ENCODE measurements at regions not wholly inside any gene's neighbourhood (a gene's known extent, or its start where the extent isn't known, plus 50 kb on each side); places are given as distances from the start of the nearest gene placed in this dataset.

GRCh38 chr14:76669770-76670169 lies 91.5 kb upstream of the VASH1 start:
- no peak for DNase-seq

DNA sequence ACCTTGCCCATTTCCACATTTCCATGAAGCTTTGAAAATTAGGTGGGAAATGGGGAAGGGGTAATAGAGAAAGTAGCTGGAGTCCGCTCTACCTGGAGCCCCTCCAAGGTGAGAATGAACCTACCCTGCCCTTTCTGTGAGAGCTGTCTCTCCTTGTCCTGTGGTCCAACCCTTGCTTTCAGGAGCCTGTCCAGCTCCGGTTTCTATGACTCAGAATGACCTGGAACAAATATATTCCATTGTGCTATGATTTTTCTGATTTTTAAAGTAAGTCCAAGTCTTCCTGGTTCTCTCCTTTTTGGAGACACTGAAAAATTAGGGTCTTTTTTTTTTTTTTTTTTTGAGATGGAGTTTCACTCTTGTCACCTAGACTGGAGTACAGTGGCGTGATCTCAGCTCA lies 89.1 kb upstream of the VASH1 start:
- DNase-seq = no peak

GRCh38 chr14:76673261-76673660 lies 88.0 kb upstream of the VASH1 start:
- DNase-seq = no peak

DNA sequence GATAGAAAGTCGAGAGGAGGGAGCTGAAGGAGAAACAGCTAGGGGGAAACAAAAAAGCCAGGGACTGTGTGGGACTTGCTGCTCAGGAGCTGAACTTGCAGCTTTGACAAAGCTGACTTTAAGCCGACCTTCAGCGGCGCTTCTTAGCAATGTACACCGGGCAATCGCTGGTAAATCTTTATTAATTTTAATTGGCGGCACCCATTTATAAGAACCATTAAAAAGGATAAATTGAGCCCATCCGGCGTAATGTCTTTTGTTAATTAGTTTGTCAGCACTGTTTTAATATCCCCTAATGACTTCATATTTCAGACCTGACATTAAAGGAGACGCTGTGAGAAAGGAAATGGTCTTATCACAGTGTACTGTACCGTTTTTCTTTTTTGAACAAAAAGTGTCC lies 86.2 kb upstream of the VASH1 start:
- no peak for DNase-seq

DNA sequence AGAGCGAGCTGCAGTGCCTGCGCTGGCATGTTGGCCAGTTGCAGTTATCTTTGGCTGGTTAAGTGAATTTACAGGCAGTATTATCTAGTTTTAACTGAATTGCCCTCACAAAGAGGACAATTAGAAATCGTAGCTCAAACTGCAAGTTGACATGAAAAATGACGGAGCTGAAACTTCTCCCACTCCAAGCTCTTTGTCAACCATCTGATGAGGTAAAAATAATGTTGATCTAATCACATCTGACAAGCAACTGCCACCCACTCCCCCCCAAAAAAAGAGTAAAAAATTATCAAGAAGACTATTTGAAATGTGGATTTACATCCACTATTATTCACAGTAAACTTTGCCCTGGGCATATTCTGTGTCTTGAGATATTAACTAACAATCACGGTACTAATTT lies 84.7 kb upstream of the VASH1 start:
- DNase-seq = no peak

DNA sequence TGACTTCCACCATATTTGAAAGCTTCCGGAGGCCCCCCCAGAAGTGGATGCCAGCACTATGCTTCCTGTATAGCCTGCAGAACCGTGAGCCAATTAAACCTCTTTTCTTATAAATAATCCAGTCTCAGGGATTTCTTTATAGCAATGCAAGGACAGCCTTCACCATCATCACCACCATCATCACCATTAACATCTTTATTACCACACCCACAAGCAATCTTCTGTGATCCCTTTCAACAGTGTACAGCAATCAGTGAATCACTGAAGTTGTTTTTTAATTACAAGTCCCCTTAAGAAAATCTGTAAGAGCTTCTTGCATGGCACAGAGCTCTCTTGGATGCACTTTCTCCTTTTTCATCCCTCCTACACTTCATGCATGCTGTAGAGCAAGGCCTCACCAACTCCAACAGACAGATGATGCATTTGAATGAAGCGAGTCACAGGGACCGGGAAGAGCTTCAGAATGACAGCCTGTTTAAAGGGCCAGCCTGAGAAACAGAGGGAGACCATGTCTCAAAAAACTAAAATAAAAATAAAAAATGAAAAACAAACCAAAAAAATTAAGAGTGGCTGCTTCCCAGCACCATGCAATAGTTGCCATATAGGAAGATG lies 83.6 kb upstream of the VASH1 start:
- no peak for DNase-seq

DNA sequence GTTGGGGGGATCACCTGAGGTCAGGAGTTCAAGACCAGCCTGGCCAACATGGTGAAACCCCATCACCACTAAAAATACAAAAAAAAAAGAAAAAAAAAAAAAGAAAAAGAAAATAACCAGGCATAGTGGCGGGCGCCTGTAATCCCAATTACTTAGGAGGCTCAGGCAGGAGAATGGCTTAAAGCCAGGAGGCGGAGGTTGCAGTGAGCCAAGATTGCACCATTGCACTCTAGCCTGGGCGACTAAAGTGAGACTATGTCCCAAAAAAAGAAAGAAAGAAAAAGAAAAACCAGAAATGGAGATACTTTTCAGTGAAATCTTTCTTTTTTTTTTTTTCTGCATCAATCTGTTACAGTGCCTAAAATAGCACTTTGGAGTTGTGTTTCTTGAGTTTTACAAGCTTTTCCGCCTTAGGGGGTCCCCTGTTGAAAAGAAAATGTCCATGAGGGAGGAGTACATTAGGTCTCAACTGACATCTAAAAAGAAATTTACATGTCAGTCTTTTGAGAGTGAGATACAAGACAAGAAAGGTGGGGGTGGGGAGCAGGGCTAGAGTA lies 82.9 kb upstream of the VASH1 start:
- DNase-seq = no peak

DNA sequence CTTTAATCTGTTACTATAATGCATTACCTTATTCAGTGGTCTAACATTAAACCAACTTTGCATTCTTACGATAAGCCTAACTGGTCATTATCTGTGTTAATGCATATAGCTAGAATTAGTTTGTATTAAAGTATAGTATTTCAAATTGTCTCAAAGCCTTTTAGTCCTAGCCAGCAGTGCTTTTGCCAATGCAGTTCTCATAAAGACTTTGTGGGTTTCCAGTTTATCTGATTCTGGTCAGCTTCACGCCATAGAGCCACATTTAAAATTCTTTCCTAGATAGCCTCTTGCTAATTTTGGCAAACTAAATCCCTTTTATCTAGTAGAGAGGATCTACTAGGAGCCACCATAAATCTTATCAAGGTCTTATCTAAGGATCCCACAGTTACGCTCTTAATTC lies 78.9 kb upstream of the VASH1 start:
- DNase-seq = no peak

DNA sequence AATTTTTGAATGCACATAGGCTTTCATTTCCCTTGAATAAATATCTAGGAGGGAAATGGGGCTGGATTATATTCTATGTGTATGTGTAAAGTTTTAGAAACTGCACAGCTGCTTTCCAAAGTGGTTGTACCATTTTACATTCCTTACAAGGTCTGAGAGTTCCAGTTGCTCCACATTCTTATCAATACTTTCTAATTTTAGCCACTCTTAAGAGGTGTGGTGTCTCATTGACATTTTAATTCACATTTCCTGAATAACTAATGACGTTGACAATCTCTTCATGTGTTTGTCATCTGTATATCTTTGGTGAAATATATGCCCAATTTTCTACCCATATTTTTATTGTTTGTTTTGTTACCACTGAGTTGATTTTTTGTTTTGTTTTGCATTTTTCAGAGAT lies 74.6 kb upstream of the VASH1 start:
- no peak for DNase-seq

DNA sequence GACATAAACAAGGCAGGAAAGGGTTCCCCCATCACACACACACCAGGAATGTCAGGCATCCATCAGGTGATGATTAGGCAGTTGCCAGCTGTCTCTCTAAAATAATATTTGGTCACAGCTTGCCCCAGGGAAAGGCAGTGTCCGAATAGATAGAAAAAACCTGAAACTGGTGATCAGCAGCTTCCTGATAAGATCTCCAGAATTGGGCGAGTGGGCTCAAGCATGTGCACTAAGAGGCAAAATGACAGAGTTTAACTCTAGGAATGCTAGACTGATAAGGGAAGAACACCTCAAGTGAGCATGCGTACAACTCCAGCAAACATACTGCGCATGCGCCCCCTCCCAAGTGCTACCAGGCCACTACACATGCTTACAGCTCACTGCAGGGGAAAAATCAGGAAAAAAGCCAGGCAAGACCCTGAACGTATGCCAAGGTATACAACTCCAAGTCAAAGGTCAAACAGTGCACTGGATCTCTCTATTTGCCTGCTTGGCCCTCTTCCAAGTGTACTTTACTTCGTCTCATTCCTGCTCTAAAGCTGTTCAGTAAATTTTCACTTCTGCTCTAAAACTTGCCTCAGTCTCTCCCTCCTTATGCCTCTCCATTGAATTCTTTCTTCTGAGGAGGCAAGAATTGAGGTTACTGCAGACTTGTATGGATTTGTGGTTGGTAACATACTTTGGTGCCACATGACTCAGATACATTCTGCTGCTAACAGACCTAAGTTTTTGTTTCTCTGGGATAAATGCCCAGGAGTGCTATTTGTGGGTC lies 73.5 kb upstream of the VASH1 start:
- no peak for DNase-seq

DNA sequence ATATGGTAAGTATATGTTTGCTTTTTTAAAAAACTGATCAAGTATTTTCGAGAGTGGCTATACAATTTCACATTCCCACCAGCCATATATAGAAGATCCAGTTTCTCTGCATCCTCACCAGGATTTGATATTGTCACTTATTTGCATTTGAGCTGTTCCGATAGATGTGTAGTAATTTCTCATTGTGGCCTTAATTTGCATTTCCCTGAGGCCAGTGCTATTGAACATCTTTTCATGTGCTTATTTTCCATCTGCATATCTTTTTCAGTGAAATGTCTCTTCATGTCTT lies 72.9 kb upstream of the VASH1 start:
- no peak for DNase-seq

DNA sequence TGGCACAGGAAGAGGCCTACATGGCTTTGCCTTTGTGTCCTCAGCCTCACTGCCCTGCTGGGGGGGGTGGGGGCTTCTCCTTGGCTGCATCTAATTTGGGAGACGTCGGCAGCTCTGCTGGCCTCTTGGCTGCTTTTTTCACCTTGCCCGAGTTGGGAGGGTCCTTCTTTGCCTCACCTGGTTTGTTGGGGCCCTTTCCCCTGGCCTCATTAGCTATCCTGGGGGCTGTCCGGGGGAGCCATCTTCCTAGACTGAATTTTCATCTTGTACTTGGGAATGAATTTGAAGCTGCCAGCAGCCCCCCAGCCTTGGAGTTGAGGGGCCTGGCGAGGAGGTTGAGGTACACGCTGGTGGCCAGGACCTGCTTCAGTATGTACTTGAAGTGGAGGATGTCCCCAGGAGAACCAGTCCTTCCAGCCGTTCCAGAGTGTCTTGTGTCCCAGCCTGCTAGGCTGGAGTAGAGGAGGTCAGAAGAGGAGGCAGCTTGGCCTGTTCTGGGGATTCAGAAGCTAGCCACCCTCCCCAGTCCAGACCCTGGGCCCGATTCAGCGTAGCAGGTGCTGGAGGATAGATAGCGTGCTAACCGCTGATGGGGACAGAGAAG lies 70.7 kb upstream of the VASH1 start:
- DNase-seq = no peak

DNA sequence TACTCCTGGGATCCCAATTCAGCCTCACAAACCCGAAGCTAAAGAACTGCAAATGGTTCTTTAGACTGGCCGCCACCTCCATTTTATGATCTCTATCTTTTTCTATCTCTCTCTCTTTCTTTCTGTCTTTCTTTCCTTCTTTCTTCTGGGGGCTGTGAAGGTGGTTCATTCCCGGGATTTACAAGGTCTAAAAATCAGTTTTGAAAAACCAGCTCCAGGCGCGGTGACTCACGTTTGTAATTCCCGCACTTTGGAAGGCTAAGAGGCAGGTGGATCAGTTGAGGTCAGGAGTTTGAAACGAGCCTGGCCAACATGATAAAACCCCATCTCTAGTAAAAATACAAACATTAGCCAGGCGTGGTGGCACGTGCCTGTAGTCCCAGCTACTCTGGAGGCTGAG lies 67.2 kb upstream of the VASH1 start:
- no peak for DNase-seq

- no peak for DNase-seq
Measured at GRCh38 chr14:76695263-76695920, 65.9 kb upstream of the VASH1 start.

DNA sequence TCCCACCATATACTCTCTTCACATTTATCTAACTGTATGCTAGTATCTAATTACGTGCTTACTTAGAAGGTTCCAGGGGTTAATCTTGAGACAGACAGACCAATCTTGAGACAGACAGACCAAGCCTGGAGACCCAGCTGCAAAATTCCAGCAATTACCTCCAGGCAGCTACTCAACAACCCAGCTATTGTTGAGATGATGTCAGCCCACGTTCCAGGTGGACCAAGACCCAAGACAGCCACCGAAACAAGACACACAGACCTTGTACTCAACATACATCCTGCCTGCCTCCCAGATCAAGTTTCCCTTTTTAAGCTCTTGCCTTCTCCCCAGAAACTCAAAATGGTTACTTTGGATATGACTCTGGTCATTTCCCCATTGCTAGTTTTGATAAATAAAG lies 64.9 kb upstream of the VASH1 start:
- no peak for DNase-seq

GRCh38 chr14:76696791-76697190 lies 64.5 kb upstream of the VASH1 start:
- no peak for DNase-seq

GRCh38 chr14:76697246-76697905 lies 63.9 kb upstream of the VASH1 start:
- no peak for DNase-seq

- DNase-seq = no peak
Measured at GRCh38 chr14:76698191-76698590, 63.1 kb upstream of the VASH1 start.

- DNase-seq = no peak
Measured at GRCh38 chr14:76698631-76699030, 62.6 kb upstream of the VASH1 start.

GRCh38 chr14:76699209-76699938 lies 61.9 kb upstream of the VASH1 start:
- no peak for DNase-seq

- DNase-seq = no peak
Measured at GRCh38 chr14:76699939-76700590, 61.2 kb upstream of the VASH1 start.

DNA sequence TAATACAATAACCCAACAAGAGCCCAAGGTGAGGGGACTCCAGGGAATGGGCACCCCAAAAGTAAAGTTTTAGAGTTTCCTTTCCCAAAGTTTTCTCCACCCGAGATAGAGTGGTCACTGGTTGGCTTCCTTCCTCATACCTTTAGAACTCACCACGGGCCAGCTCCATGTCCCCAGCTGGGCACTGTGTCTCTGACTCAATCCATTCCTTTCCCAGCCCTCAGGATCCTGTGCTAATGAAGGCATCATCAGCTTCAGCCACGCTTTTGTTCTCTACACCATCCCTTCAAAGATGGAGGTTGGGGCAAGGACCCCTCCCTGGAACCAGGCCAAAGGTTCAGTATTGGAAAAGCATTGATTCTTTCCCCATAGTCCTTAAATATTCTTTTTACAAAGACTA lies 59.8 kb upstream of the VASH1 start:
- no peak for DNase-seq
